DOHH2 (cell line): ENCODE measurements at regions not wholly inside any gene's neighbourhood (a gene's known extent, or its start where the extent isn't known, plus 50 kb on each side); places are given as distances from the start of the nearest gene placed in this dataset.

Experiments used
- EZH2phosphoT487 ChIP-seq: fragments of 200-600 bp; sonication (generic); IDR thresholded peaks from 2 replicates; pipeline ENCODE4 v1.6.1; 2017; ENCODE audit warnings: borderline replicate concordance, mild to moderate bottlenecking, antibody characterized with exemption, low read length, moderate library complexity, mixed read lengths
- TF ChIP-seq, protein P1 (sequence below): fragments of 200-600 bp; sonication (generic); IDR thresholded peaks from one replicate; pipeline ENCODE4 v1.5.1; 2014; ENCODE audit warnings: antibody characterized with exemption, mild to moderate bottlenecking, low read depth, low read length; ENCODE audit not compliant: poor library complexity, severe bottlenecking

DNA sequence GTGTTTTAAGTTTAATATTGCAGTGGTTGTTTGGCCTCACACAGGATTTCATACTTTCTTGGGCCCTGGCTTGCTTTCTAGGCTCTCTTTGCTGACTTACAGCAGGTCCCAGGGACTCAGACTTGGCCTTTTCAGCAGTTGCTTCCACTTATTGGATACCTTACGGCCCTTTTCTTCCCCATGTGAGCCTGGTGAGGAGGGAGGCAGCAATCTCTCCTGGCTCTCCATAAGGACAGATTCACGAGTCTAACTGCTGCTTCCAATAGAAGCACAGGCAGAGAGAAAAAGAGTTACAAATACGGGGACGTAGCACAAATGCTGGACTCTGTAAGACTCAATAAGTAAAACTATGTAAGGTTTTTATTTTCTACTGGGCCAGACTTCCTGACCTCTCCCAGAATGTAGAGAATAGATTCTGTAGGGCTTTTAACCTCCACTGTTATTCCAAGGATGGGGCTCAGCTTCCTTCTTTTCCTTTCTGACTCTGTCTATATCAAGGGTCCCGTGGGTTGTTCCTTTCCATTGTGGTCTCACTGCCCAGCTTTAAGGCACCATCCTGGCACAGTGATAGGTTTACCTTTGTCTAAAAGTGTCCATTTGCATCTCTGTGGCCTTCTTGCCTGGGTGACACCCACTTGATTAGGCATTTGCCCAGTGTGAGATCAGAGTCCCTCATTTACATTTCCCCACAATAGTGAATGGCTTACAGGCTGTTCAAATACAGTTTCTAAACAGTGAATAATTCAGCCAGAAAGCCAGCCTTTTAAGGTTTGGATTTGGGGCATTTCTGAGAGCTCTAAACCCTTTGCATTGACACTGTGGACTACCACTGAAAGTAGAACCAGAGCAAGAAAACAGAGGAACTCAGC is 92.8 kb downstream of the RASSF10 start:
- TF ChIP-seq, protein P1, sequence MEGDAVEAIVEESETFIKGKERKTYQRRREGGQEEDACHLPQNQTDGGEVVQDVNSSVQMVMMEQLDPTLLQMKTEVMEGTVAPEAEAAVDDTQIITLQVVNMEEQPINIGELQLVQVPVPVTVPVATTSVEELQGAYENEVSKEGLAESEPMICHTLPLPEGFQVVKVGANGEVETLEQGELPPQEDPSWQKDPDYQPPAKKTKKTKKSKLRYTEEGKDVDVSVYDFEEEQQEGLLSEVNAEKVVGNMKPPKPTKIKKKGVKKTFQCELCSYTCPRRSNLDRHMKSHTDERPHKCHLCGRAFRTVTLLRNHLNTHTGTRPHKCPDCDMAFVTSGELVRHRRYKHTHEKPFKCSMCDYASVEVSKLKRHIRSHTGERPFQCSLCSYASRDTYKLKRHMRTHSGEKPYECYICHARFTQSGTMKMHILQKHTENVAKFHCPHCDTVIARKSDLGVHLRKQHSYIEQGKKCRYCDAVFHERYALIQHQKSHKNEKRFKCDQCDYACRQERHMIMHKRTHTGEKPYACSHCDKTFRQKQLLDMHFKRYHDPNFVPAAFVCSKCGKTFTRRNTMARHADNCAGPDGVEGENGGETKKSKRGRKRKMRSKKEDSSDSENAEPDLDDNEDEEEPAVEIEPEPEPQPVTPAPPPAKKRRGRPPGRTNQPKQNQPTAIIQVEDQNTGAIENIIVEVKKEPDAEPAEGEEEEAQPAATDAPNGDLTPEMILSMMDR = no peak
- no peak for TF ChIP-seq EZH2phosphoT487
